Kidney epithelial cell (primary cell): ENCODE measurements at regions not wholly inside any gene's neighbourhood (a gene's known extent, or its start where the extent isn't known, plus 50 kb on each side); places are given as distances from the start of the nearest gene placed in this dataset.

Source experiments
- DNase-seq: peaks from one replicate; pipeline ENCODE4 v3.0.0-alpha.2; 2010; ENCODE audit warnings: low read depth
- H3K27me3 ChIP-seq: 2 replicates; pipeline ENCODE4 v1.6.0; 2011; ENCODE audit warnings: low read length; ENCODE audit not compliant: control insufficient read depth, insufficient read depth
- H3K36me3 ChIP-seq: 2 replicates; pipeline ENCODE4 v1.5.1; 2011; ENCODE audit warnings: low read length; ENCODE audit not compliant: control insufficient read depth, insufficient read depth
- H3K4me3 ChIP-seq: 2 replicates; pipeline ENCODE4 v1.5.1; 2011; ENCODE audit warnings: low read depth, mild to moderate bottlenecking, control low read depth, low read length
- CTCF ChIP-seq: IDR thresholded peaks from 2 replicates; pipeline ENCODE4 v1.5.1; 2011; ENCODE audit warnings: mild to moderate bottlenecking, moderate library complexity, low read length, control low read depth, inconsistent platforms; ENCODE audit not compliant: insufficient read depth, poor library complexity, severe bottlenecking

- Histone ChIP-seq H3K27me3 (no peaks in the 10 kb centered on the region), H3K36me3 (no peaks in the 10 kb centered on the region), H3K4me3 (no peak overlapping the region)
- DNase-seq = no peak
- no peak for TF ChIP-seq CTCF
Measured at GRCh38 chr12:77497647-77498046, 333.0 kb upstream of the NAV3 start.

- Histone ChIP-seq H3K36me3 (no peaks in the 10 kb centered on the region), H3K27me3 (no peaks in the 10 kb centered on the region), H3K4me3 (no peak overlapping the region)
- no peak for DNase-seq
- TF ChIP-seq CTCF = no peak
Measured at GRCh38 chr12:77496714-77497113, 334.0 kb upstream of the NAV3 start.

- TF ChIP-seq CTCF = no peak
- no peaks in the 10 kb centered on the region for H3K36me3 ChIP-seq
- no peaks in the 10 kb centered on the region for H3K27me3 ChIP-seq
- no peak overlapping the region for H3K4me3 ChIP-seq
- no peak for DNase-seq
Measured at GRCh38 chr12:77494296-77494695, 336.4 kb upstream of the NAV3 start.

- Histone ChIP-seq H3K4me3 (no peak overlapping the region), H3K36me3 (no peaks in the 10 kb centered on the region), H3K27me3 (no peaks in the 10 kb centered on the region)
- DNase-seq = no peak
- TF ChIP-seq CTCF = no peak
Measured at GRCh38 chr12:77493302-77494168, 337.2 kb upstream of the NAV3 start.

- TF ChIP-seq CTCF = no peak
- H3K27me3 ChIP-seq = no peaks in the 10 kb centered on the region
- DNase-seq = no peak
- H3K36me3 ChIP-seq = no peaks in the 10 kb centered on the region
- H3K4me3 ChIP-seq = no peak overlapping the region
Measured at GRCh38 chr12:77492536-77492935, 338.2 kb upstream of the NAV3 start.
